ENCODE measurements at regions not wholly inside any gene's neighbourhood (a gene's known extent, or its start where the extent isn't known, plus 50 kb on each side); places are given as distances from the start of the nearest gene placed in this dataset.
"Not testable (repeated sequence)": the region's sequence is repeated elsewhere in the genome, so short reads cannot be mapped to it uniquely, and the experiment has no call there.

DNA sequence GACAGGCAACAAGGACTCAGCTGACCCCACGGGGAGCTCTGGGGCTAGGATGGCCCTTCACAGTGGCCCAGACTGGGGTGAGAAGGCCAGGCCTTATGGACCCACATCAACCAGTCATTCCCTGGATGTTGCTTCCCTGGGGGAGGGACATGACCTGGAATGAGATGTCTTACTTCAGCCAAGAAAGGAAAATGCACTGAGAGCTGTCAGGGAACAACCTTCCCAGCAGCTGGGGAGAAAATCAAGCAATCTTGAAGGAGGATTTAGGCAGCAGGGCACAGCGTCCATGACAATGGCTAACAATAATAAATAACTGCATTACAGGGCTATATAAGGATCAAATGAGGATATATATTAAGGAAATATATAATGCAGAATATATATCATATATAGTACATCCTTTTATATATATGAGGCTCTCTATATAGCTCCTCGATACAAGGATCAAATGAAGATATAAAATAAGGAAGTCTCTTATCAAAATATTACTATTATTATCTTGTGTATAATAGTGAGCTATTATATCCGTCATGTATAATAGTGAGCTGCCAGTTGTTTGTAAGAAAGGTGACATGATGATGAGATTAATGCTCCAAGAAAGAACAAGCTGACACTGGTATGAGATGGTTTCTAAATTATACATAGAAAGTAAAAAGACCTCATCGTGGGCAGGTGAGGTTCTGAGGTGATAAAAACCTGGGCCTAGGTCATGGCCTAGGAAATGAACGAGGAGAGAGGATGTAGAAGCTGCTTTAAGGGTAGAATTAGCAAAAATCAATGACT, 117.8 kb upstream of the LIPC start:
- CTCF ChIA-PET = interaction anchor here (1.7 kb wide), 1 partner anchor 1215 kb away, joined by 5 read pairs; no protein-coding TSS in a partner anchor

DNA sequence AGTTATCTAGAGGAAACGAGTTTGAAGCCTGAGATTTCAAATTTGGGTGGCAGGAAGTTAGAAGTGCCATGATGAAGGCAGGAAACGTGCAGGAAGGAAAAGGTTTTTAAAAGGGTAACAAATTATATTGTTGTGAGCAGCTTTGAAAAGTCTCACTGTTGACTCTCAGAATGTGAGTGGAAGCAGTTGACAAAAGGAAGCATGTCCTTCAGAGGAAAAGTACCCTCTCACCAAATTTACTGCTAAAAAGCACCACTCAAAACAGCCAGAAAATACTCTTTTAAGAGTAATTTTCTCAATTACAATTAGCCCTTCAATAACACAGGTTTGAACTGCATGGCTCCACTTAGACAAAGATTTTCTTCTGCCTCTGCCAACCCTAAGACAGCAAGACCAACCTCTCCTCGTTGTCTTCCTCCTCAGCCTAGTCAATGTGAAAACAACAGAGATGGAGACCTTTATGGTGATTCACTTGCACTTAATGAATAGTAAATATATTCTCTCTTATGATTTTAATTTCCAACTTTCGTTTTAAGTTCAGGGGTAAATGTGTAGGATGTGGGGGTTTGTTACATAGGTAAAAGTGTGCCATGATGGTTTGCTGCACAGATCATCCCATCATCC, 117.1 kb upstream of the LIPC start:
- DNase-seq (ENCODE audit: low read depth, low spot score) = no peak
- H3K4me3 ChIP-seq (ENCODE audit: low read depth, low read length) = no peak overlapping the region
- TF ChIP-seq, protein P1, sequence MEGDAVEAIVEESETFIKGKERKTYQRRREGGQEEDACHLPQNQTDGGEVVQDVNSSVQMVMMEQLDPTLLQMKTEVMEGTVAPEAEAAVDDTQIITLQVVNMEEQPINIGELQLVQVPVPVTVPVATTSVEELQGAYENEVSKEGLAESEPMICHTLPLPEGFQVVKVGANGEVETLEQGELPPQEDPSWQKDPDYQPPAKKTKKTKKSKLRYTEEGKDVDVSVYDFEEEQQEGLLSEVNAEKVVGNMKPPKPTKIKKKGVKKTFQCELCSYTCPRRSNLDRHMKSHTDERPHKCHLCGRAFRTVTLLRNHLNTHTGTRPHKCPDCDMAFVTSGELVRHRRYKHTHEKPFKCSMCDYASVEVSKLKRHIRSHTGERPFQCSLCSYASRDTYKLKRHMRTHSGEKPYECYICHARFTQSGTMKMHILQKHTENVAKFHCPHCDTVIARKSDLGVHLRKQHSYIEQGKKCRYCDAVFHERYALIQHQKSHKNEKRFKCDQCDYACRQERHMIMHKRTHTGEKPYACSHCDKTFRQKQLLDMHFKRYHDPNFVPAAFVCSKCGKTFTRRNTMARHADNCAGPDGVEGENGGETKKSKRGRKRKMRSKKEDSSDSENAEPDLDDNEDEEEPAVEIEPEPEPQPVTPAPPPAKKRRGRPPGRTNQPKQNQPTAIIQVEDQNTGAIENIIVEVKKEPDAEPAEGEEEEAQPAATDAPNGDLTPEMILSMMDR (IDR thresholded peaks at IDR 0.05; ENCODE audit: insufficient read depth, low read length, missing control alignments) = no peak
- ChIA-PET POLR2A (no interaction called here), CTCF (interaction anchor here (1.7 kb wide), 1 partner anchor 1214 kb away, joined by 5 read pairs; no protein-coding TSS in a partner anchor)

More for the DNA sequence above, 117.8 kb upstream of the LIPC start:
- no peak overlapping the region for H3K4me3 ChIP-seq (ENCODE audit: low read depth, low read length)
- POLR2A ChIA-PET = no interaction called here
- TF ChIP-seq, protein P1 (IDR thresholded peaks at IDR 0.05; ENCODE audit: insufficient read depth, low read length, missing control alignments) = no peak
- DNase-seq (ENCODE audit: low read depth, low spot score) = no peak

DNA sequence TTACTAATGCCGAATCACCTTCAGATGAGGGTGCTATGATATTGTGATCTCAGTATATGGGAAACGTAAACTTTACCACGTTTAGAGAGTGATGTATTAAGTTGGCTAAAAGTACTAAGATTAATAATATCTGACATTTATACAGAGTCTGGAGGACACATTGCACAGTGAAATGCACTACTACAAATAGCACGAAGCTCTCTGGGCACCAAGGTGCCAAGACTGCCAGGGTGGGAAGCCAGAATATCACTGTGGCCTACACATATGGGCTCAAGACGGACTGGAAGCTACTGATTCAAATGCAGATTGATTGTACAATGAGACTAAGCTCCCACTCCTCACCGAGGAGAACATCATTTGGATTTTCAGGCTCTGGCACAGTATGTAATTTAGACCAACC, 113.3 kb upstream of the LIPC start:
- no peak for DNase-seq (ENCODE audit: low read depth, low spot score)
- no peak overlapping the region for H3K4me3 ChIP-seq (ENCODE audit: low read depth, low read length)
- TF ChIP-seq, protein P1 (IDR thresholded peaks at IDR 0.05; ENCODE audit: insufficient read depth, low read length, missing control alignments) = no peak
- POLR2A ChIA-PET = no interaction called here
- CTCF ChIA-PET = no interaction called here

DNA sequence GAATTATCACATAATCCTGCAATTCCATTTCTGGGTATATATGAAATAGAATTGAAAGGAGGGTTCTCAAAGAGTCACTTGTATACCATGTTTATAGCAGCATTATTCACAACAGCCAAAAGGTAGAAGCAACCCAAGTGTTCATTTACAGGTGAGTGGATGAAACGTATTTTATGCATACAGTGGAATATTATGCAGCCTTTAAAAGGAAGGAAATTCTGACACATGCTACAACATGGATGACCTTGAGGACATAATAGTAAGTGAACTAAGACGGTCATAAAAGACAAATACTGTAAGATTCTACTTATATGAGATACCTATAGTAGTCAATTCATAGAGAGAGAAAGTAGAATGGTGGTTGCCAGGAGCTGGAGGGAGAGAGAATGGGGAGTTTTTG, 110.8 kb upstream of the LIPC start:
- POLR2A ChIA-PET = no interaction called here
- CTCF ChIA-PET = no interaction called here
- no peak for DNase-seq (ENCODE audit: low read depth, low spot score)
- TF ChIP-seq, protein P1 (IDR thresholded peaks at IDR 0.05; ENCODE audit: insufficient read depth, low read length, missing control alignments) = no peak
- H3K4me3 ChIP-seq (ENCODE audit: low read depth, low read length) = no peak overlapping the region

DNA sequence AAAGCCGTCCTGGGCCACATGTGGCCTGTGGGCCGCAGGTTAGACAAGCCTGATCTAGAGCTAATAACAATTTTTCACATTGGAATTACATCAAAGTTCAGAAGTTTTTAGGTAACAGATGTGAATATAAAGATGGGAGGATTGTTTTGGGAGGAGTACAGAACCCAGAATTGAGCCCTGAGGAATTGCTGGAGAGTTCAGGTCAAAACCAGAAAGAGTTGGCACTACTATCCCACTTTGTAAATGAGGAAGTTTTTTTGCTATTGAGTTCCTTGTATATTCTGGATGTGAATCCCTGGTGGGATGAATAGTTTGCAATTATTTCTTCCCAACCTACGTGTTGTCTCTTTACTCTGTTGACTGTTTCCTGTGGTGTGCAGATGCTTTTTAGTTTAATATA, 109.5 kb upstream of the LIPC start:
- CTCF ChIA-PET = no interaction called here
- TF ChIP-seq, protein P1 (IDR thresholded peaks at IDR 0.05; ENCODE audit: insufficient read depth, low read length, missing control alignments) = no peak
- DNase-seq (ENCODE audit: low read depth, low spot score) = no peak
- POLR2A ChIA-PET = interaction anchor here (0.6 kb wide), 1 partner anchor 23 kb away, joined by 3 read pairs; no protein-coding TSS in a partner anchor
- no peak overlapping the region for H3K4me3 ChIP-seq (ENCODE audit: low read depth, low read length)

DNA sequence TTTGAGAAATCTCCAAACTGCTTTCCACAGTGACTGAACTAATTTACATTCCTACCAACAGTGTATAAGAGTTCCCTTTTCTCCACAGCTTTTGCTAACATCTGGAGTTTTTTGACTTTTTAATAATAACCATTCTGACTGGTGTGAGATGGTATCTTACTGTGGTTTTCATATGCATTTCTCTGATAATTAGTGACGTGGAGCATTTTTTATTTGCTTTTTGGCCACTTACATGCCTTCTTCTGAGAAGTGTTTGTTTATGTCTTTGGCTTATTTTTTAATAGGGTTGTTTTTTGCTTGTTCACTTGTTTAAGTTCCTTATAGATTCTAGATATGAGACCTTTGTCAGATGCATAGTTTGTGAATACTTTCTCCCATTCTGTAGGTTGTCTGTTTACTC, 108.5 kb upstream of the LIPC start:
- DNase-seq (ENCODE audit: low read depth, low spot score); CTCF ChIA-PET; POLR2A ChIA-PET; H3K4me3 ChIP-seq (ENCODE audit: low read depth, low read length): not testable (repeated sequence)

Data from AG04449 (cell line).